ENCODE measurements at regions not wholly inside any gene's neighbourhood (a gene's known extent, or its start where the extent isn't known, plus 50 kb on each side); places are given as distances from the start of the nearest gene placed in this dataset.

DNA sequence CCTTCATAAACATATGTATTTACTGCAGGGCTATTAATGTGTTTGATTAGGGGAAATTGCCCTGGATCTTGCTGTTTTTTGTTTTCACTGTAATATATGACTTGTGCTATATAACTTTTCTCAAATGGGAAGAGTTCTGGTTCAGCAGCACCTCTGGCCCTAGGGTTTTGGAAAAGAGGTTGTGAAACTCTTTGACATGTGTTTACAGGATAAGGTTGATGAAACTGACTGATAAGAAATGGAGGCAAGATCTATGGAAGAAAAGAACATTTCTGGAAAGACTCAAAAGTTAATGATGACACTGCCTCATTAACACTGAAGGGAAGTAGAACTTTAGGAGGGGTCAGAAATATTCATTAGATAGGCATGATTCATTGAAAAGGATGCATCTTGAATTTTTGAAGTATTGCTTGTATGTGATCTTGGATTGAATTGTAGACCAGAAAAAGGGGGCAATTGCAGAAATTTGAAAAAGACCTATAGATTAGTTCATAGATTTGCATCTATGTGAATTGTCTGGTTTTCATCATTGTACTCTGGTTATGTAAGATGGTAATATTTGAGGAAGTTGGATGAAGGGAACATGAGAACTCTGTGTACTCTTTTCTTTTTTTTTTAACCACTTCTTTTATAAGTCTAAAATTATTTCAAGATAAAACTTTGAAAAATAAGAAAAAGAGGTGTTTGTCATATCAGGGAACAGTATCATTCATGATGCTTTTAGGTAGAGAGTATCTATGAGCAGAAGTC is 54.0 kb downstream of the UTRN start:
- TF ChIP-seq EZH2 (IDR thresholded peaks at IDR 0.05; ENCODE audit: low read length, unreplicated experiment): no peak
- TF ChIP-seq, protein P1, sequence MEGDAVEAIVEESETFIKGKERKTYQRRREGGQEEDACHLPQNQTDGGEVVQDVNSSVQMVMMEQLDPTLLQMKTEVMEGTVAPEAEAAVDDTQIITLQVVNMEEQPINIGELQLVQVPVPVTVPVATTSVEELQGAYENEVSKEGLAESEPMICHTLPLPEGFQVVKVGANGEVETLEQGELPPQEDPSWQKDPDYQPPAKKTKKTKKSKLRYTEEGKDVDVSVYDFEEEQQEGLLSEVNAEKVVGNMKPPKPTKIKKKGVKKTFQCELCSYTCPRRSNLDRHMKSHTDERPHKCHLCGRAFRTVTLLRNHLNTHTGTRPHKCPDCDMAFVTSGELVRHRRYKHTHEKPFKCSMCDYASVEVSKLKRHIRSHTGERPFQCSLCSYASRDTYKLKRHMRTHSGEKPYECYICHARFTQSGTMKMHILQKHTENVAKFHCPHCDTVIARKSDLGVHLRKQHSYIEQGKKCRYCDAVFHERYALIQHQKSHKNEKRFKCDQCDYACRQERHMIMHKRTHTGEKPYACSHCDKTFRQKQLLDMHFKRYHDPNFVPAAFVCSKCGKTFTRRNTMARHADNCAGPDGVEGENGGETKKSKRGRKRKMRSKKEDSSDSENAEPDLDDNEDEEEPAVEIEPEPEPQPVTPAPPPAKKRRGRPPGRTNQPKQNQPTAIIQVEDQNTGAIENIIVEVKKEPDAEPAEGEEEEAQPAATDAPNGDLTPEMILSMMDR (conservative IDR thresholded peaks at IDR 0.05; ENCODE audit: low read depth, low read length): no peak
- TF ChIP-seq EZH2phosphoT487 (IDR thresholded peaks at IDR 0.05; ENCODE audit: borderline replicate concordance, low read length): no peak

Data from PC-3 (cell line).